ENCODE measurements at regions not wholly inside any gene's neighbourhood (a gene's known extent, or its start where the extent isn't known, plus 50 kb on each side); places are given as distances from the start of the nearest gene placed in this dataset.

DNA sequence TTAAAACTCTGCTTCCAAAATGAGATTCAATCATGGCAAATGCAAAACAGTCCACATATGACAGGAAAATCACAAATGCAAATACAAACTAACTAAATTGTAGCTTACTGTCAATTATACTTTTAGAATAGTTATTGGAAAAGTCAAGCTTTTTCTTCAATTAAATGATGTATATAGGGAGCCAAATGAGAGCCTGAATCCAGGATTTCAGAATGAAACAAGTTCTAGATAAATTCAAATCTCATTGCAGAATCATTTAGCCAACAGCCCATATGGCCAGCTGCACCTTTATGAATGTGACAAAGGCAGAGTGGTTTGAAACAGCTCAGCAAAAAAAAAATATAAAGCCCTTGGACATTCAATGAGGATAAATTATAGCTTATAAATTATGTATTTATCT, 82.2 kb upstream of the SCIN start:
- H3K27ac Mint-ChIP-seq (ENCODE audit: unreplicated experiment): no peak overlapping the region

DNA sequence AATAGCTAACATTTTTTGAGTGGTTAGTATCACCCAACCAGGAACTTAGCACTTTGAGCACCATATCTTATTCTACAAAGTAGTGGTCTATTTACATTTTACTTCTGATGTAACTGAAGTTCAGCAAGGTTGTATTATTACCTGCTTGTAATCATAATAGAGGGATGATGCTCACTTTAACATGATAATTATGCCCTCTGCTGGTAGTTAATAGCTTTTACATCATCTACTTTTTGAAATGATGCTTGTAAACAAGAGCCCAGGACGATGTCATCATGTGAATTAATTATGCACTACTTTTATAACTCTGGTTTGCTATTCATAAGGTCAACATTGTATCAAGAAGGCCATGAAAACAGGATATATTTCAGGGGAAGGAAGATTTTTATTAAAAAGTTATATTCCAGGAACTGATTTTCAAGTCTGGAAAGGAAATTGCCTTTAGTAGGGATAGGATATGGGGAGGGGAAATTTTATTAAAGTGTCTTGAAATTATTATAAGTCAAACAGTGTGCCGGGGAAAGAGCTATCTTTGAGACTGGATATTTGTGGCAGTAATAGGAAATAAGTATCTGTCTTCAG, 80.3 kb upstream of the SCIN start:
- Mint-ChIP-seq H3K27ac (ENCODE audit: unreplicated experiment) (no peak overlapping the region), H3K4me3 (ENCODE audit: unreplicated experiment) (no peak overlapping the region), H3K4me1 (ENCODE audit: low read depth, unreplicated experiment) (peaks cover 10% of the 10 kb centered on the region), H3K36me3 (ENCODE audit: unreplicated experiment) (no peaks in the 10 kb centered on the region), H3K9me3 (ENCODE audit: unreplicated experiment) (no peaks in the 10 kb centered on the region), H3K27me3 (ENCODE audit: unreplicated experiment) (no peaks in the 10 kb centered on the region)
- TF ChIP-seq, protein P1, sequence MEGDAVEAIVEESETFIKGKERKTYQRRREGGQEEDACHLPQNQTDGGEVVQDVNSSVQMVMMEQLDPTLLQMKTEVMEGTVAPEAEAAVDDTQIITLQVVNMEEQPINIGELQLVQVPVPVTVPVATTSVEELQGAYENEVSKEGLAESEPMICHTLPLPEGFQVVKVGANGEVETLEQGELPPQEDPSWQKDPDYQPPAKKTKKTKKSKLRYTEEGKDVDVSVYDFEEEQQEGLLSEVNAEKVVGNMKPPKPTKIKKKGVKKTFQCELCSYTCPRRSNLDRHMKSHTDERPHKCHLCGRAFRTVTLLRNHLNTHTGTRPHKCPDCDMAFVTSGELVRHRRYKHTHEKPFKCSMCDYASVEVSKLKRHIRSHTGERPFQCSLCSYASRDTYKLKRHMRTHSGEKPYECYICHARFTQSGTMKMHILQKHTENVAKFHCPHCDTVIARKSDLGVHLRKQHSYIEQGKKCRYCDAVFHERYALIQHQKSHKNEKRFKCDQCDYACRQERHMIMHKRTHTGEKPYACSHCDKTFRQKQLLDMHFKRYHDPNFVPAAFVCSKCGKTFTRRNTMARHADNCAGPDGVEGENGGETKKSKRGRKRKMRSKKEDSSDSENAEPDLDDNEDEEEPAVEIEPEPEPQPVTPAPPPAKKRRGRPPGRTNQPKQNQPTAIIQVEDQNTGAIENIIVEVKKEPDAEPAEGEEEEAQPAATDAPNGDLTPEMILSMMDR (IDR thresholded peaks at IDR 0.05; ENCODE audit: partially characterized antibody, unreplicated experiment): peak; percentile 77
- DNase-seq: no peak

More for the DNA sequence above, 82.2 kb upstream of the SCIN start:
- H3K4me3 Mint-ChIP-seq (ENCODE audit: unreplicated experiment): no peak overlapping the region
- no peaks in the 10 kb centered on the region for H3K9me3 Mint-ChIP-seq (ENCODE audit: unreplicated experiment)
- TF ChIP-seq, protein P1 (IDR thresholded peaks at IDR 0.05; ENCODE audit: partially characterized antibody, unreplicated experiment): no peak
- DNase-seq: no peak
- H3K27me3 Mint-ChIP-seq (ENCODE audit: unreplicated experiment): no peaks in the 10 kb centered on the region
- no peaks in the 10 kb centered on the region for H3K36me3 Mint-ChIP-seq (ENCODE audit: unreplicated experiment)
- H3K4me1 Mint-ChIP-seq (ENCODE audit: low read depth, unreplicated experiment): peaks cover 10% of the 10 kb centered on the region

DNA sequence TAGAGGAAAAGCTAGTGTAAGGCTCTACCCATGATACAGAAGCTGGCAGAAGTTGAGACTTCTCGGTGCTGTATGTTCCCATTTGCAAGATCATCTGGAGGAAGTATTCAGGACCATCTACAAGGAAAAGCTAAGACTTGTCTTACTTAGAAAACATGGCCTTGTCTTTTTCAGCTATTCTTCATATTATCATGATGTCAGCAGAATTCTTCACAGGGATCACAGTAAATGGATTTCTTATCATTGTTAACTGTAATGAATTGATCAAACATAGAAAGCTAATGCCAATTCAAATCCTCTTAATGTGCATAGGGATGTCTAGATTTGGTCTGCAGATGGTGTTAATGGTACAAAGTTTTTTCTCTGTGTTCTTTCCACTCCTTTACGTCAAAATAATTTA, 79.6 kb upstream of the SCIN start:
- H3K4me1 Mint-ChIP-seq (ENCODE audit: low read depth, unreplicated experiment): peaks cover 10% of the 10 kb centered on the region
- H3K27ac Mint-ChIP-seq (ENCODE audit: unreplicated experiment): no peak overlapping the region
- H3K36me3 Mint-ChIP-seq (ENCODE audit: unreplicated experiment): no peaks in the 10 kb centered on the region
- TF ChIP-seq, protein P1 (IDR thresholded peaks at IDR 0.05; ENCODE audit: partially characterized antibody, unreplicated experiment): no peak
- no peaks in the 10 kb centered on the region for H3K27me3 Mint-ChIP-seq (ENCODE audit: unreplicated experiment)
- no peak overlapping the region for H3K4me3 Mint-ChIP-seq (ENCODE audit: unreplicated experiment)
- no peaks in the 10 kb centered on the region for H3K9me3 Mint-ChIP-seq (ENCODE audit: unreplicated experiment)
- no peak for DNase-seq

DNA sequence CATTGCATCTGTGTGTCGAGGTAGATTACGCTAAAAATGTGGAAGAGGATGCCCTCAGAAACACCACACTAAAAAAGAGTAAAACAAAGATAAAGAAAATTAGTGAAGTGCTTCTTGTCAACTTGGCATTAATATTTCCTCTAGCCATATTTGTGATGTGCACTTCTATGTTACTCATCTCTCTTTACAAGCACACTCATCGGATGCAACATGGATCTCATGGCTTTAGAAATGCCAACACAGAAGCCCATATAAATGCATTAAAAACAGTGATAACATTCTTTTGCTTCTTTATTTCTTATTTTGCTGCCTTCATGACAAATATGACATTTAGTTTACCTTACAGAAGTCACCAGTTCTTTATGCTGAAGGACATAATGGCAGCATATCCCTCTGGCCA, 79.0 kb upstream of the SCIN start:
- TF ChIP-seq, protein P1 (IDR thresholded peaks at IDR 0.05; ENCODE audit: partially characterized antibody, unreplicated experiment): no peak
- H3K27me3 Mint-ChIP-seq (ENCODE audit: unreplicated experiment): no peaks in the 10 kb centered on the region
- peaks cover 10% of the 10 kb centered on the region for H3K4me1 Mint-ChIP-seq (ENCODE audit: low read depth, unreplicated experiment)
- H3K27ac Mint-ChIP-seq (ENCODE audit: unreplicated experiment): no peak overlapping the region
- no peak for DNase-seq
- H3K4me3 Mint-ChIP-seq (ENCODE audit: unreplicated experiment): no peak overlapping the region
- H3K9me3 Mint-ChIP-seq (ENCODE audit: unreplicated experiment): no peaks in the 10 kb centered on the region
- no peaks in the 10 kb centered on the region for H3K36me3 Mint-ChIP-seq (ENCODE audit: unreplicated experiment)

DNA sequence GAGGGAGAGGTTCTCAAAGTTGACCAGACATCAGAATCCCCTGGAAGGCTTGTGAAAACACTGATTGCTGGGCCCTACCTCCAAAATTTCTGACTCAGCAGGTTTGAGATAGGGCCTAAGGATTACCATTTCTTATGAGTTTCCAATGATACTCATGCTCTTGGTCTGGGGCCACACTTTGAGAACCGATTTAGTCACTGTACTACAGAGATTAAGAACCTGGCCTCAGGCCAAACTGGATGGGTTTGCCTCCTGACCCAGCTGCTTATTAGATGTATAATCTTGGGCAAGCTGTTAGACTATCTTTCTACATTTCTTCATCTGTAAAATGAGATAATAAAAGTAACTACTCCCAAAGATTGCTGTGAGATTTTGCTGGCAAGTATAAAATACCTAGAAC, 77.1 kb upstream of the SCIN start:
- no peak overlapping the region for H3K4me3 Mint-ChIP-seq (ENCODE audit: unreplicated experiment)
- H3K4me1 Mint-ChIP-seq (ENCODE audit: low read depth, unreplicated experiment): peaks cover 7% of the 10 kb centered on the region
- TF ChIP-seq, protein P1 (IDR thresholded peaks at IDR 0.05; ENCODE audit: partially characterized antibody, unreplicated experiment): no peak
- H3K9me3 Mint-ChIP-seq (ENCODE audit: unreplicated experiment): peaks cover 2% of the 10 kb centered on the region
- no peak for DNase-seq
- H3K36me3 Mint-ChIP-seq (ENCODE audit: unreplicated experiment): no peaks in the 10 kb centered on the region
- H3K27ac Mint-ChIP-seq (ENCODE audit: unreplicated experiment): no peak overlapping the region
- no peaks in the 10 kb centered on the region for H3K27me3 Mint-ChIP-seq (ENCODE audit: unreplicated experiment)
